HEK293T (cell line): ENCODE measurements at regions not wholly inside any gene's neighbourhood (a gene's known extent, or its start where the extent isn't known, plus 50 kb on each side); places are given as distances from the start of the nearest gene placed in this dataset.

Experiments used
- BHLHE40 ChIP-seq: fragments of 450-650 bp; IDR thresholded peaks from 2 replicates; pipeline ENCODE4 v1.6.1; 2016; ENCODE audit warnings: mild to moderate bottlenecking, moderate library complexity, borderline replicate concordance
- CTBP1 ChIP-seq: fragments of 450-650 bp; IDR thresholded peaks from 2 replicates; pipeline ENCODE4 v1.6.1; 2016; ENCODE audit warnings: borderline replicate concordance
- FOXM1 ChIP-seq: fragments of 450-650 bp; IDR thresholded peaks from 2 replicates; pipeline ENCODE4 v1.6.1; 2017; ENCODE audit warnings: mild to moderate bottlenecking, borderline replicate concordance
- HDGF ChIP-seq: fragments of 450-650 bp; IDR thresholded peaks from 2 replicates; pipeline ENCODE4 v1.6.1; 2017; ENCODE audit warnings: antibody characterized with exemption, borderline replicate concordance
- NFRKB ChIP-seq: fragments of 450-650 bp; IDR thresholded peaks from 2 replicates; pipeline ENCODE4 v1.6.1; 2016; ENCODE audit warnings: mild to moderate bottlenecking, moderate library complexity
- SP1 ChIP-seq: fragments of 450-650 bp; IDR thresholded peaks from 2 replicates; pipeline ENCODE4 v1.6.1; 2017

DNA sequence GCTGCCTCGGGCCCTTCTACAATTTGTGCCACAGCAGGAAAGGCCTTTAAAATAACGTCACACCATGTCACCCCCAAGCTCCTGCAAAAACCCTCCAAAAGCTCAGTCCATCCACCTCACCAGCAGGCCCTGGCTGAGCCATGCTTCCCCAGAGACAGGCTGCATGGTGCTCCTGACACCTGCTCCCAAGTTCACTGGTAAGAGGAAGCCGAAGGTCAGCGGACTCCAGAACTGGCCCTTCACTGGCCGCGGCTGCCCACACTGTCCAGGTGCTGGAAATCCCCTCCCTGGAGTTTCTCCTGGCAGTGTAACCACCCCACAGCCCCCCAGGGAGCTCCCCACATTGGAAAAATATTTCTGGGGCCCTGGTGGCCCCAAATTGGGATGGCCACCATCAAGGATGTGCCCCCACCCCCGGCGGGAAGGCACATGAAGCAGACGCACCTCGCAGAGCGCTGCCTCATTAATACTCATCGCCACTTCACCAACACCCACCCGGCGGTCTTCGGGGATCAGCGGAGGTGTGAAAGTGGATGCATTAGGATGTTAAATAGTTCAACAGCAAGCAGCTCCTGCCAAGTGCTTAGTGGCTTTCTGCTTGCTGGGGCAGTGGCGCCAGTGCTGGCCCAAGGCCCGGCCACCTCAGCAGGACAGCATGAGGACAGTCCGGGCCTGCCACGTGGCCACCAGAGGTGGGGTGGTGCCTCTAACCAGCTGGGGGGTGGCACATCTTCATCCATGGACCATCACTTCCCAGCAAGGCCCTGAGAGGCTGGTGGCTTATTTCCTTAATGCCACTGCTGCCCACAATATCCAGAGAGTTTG is 146.1 kb upstream of the IQSEC1 start:
- TF ChIP-seq NFRKB = no peak
- TF ChIP-seq SP1 = no peak
- no peak for TF ChIP-seq BHLHE40
- TF ChIP-seq FOXM1 = no peak
- TF ChIP-seq HDGF = no peak
- no peak for TF ChIP-seq CTBP1
